NCI-H460 (cell line): ENCODE measurements at regions not wholly inside any gene's neighbourhood (a gene's known extent, or its start where the extent isn't known, plus 50 kb on each side); places are given as distances from the start of the nearest gene placed in this dataset.

ENCODE experiments used
- DNase-seq: peaks from one replicate; pipeline ENCODE4 v3.0.0-alpha.2; 2016; ENCODE audit warnings: low read depth; ENCODE audit errors: extremely low read depth

GRCh38 chr15:38691965-38692788, 127.6 kb upstream of the RASGRP1 start:
- DNase-seq: no peak

GRCh38 chr15:38692789-38693062, 128.1 kb upstream of the RASGRP1 start:
- no peak for DNase-seq

- DNase-seq: no peak
Observed at GRCh38 chr15:38695249-38696108, 130.9 kb upstream of the RASGRP1 start.

GRCh38 chr15:38696109-38696727, 131.6 kb upstream of the RASGRP1 start:
- DNase-seq: no peak

GRCh38 chr15:38696790-38697495, 132.3 kb upstream of the RASGRP1 start:
- DNase-seq: no peak

- no peak for DNase-seq
Observed at GRCh38 chr15:38698254-38698653, 133.6 kb upstream of the RASGRP1 start.

- DNase-seq: peak; percentile 55
Observed at GRCh38 chr15:38699633-38700230, 135.1 kb upstream of the RASGRP1 start.

- no peak for DNase-seq
Observed at GRCh38 chr15:38701149-38701548, 136.5 kb upstream of the RASGRP1 start.

GRCh38 chr15:38702178-38702912, 137.7 kb upstream of the RASGRP1 start:
- DNase-seq: no peak

GRCh38 chr15:38705436-38706219, 141.0 kb upstream of the RASGRP1 start:
- no peak for DNase-seq

- DNase-seq: no peak
Observed at GRCh38 chr15:38706956-38707355, 142.3 kb upstream of the RASGRP1 start.

GRCh38 chr15:38707802-38708671, 143.4 kb upstream of the RASGRP1 start:
- peak; percentile 48 for DNase-seq

GRCh38 chr15:38708672-38709180, 144.1 kb upstream of the RASGRP1 start:
- DNase-seq: no peak

- DNase-seq: no peak
Observed at GRCh38 chr15:38709196-38709595, 144.6 kb upstream of the RASGRP1 start.

GRCh38 chr15:38714309-38715072, 149.9 kb upstream of the RASGRP1 start:
- DNase-seq: no peak

- DNase-seq: no peak
Observed at GRCh38 chr15:38720893-38721567, 156.4 kb upstream of the RASGRP1 start.

GRCh38 chr15:38721568-38721945, 156.9 kb upstream of the RASGRP1 start:
- DNase-seq: no peak
